Endothelial cell of umbilical vein (primary cell): ENCODE measurements at regions not wholly inside any gene's neighbourhood (a gene's known extent, or its start where the extent isn't known, plus 50 kb on each side); places are given as distances from the start of the nearest gene placed in this dataset.

Experiments
- BruUV-seq: library from RNA; stranded (reverse); fragments of 400-500 nt; replicated peaks from 2 replicates; lab custom pipeline; 2021; lab: Mats Ljungman, UMichigan
- CTCF ChIA-PET: fragments of 300-600, 350-600 bp; sonication (Branson Sonifier 250); formaldehyde crosslinking; loops from one replicate; lab custom pipeline; 2021; ENCODE audit warnings: antibody characterized with exemption, inconsistent platforms; lab: Charles Lee
- POLR2A ChIA-PET: fragments of 300-600, 350-600 bp; sonication (Branson Sonifier 250); formaldehyde crosslinking; loops from one replicate; lab custom pipeline; 2021; ENCODE audit warnings: antibody characterized with exemption, inconsistent platforms; lab: Charles Lee
- DNase-seq: peaks from one replicate; pipeline ENCODE4 v3.0.0-alpha.2; 2011; ENCODE audit warnings: low read depth, low spot score
- FAIRE-seq: peaks from 2 replicates; lab custom pipeline; 2011; peaks lifted over from hg19 to GRCh38; lab: Jason Lieb, UNC
- H2AFZ ChIP-seq: 2 replicates; pipeline ENCODE4 v1.6.0; 2012; ENCODE audit warnings: low read depth, low read length, control low read depth, inconsistent platforms
- H3K27ac ChIP-seq: 2 replicates; pipeline ENCODE4 v1.5.1; 2011; ENCODE audit warnings: low read depth, mild to moderate bottlenecking, control low read depth, low read length, moderate library complexity; ENCODE audit not compliant: insufficient read depth
- H3K27me3 ChIP-seq, 2 experiments: 2 replicates each; pipeline versions ENCODE4 v1.6.0 to v1.6.1; 2011; ENCODE audit warnings: low read length in 2 of 2, mixed read lengths in 1 of 2; ENCODE audit not compliant: control insufficient read depth in 2 of 2, insufficient read depth in 2 of 2
- H3K36me3 ChIP-seq, 2 experiments: 2 replicates in 1 of 2; 3 replicates in 1 of 2; pipeline ENCODE4 v1.5.1; 2011; ENCODE audit warnings: low read length in 2 of 2, mild to moderate bottlenecking in 1 of 2, moderate library complexity in 1 of 2; ENCODE audit not compliant: control insufficient read depth in 2 of 2, insufficient read depth in 2 of 2; ENCODE audit errors: extremely low read depth in 1 of 2
- H3K4me1 ChIP-seq: 3 replicates; pipeline ENCODE4 v1.5.1; 2011; ENCODE audit warnings: mild to moderate bottlenecking, low read length; ENCODE audit not compliant: control insufficient read depth, insufficient read depth; ENCODE audit errors: extremely low read depth
- H3K4me2 ChIP-seq: 2 replicates; pipeline ENCODE4 v1.6.1; 2011; ENCODE audit warnings: low read length, control low read depth, mixed read lengths; ENCODE audit not compliant: insufficient read depth
- H3K4me3 ChIP-seq, 3 experiments: fragments of 200-600 bp in 1 of 3; sonication (generic), shearing (Covaris generic) in 1 of 3; replicated peaks in 1 of 3; 2 replicates each; pipeline ENCODE4 v1.5.1; 2011 to 2016; ENCODE audit warnings: control low read depth in 3 of 3, low read length in 3 of 3, mild to moderate bottlenecking in 2 of 3, inconsistent platforms in 1 of 3, low read depth in 1 of 3, moderate library complexity in 1 of 3; ENCODE audit not compliant: insufficient read depth in 1 of 3
- H3K79me2 ChIP-seq: 2 replicates; pipeline ENCODE4 v1.6.0; 2012; ENCODE audit warnings: low read length, inconsistent platforms; ENCODE audit not compliant: control insufficient read depth, insufficient read depth
- H3K9ac ChIP-seq: replicated peaks from 2 replicates; pipeline ENCODE3; 2011; ENCODE audit warnings: low read length, control low read depth; ENCODE audit not compliant: insufficient read depth; ENCODE audit errors: extremely low read depth
- H3K9me1 ChIP-seq: replicated peaks from 3 replicates; pipeline ENCODE4 v1.6.0; 2011; ENCODE audit warnings: mild to moderate bottlenecking, low read length; ENCODE audit not compliant: control insufficient read depth, insufficient read depth; ENCODE audit errors: extremely low read depth
- H3K9me3 ChIP-seq: replicated peaks from 2 replicates; pipeline ENCODE4 v1.5.1; 2012; ENCODE audit warnings: low read length, inconsistent platforms; ENCODE audit not compliant: control insufficient read depth, insufficient read depth
- H4K20me1 ChIP-seq: replicated peaks from 2 replicates; pipeline ENCODE3; 2011; ENCODE audit warnings: mild to moderate bottlenecking, low read length; ENCODE audit not compliant: control insufficient read depth, insufficient read depth; ENCODE audit errors: extremely low read depth
- EZH2 ChIP-seq: IDR thresholded peaks from 2 replicates; pipeline ENCODE4 v1.6.1; 2012; ENCODE audit warnings: borderline replicate concordance, low read depth, mild to moderate bottlenecking, moderate library complexity, low read length, inconsistent platforms; ENCODE audit not compliant: severe bottlenecking
- FOS ChIP-seq: IDR thresholded peaks from 2 replicates; pipeline ENCODE4 v1.6.1; 2011; ENCODE audit warnings: mild to moderate bottlenecking, low read length, moderate library complexity, borderline replicate concordance; ENCODE audit not compliant: insufficient read depth
- GATA2 ChIP-seq: IDR thresholded peaks from 2 replicates; pipeline ENCODE4 v1.7.0; 2011; ENCODE audit warnings: low read depth, mild to moderate bottlenecking, moderate library complexity, mixed read lengths, low read length; ENCODE audit not compliant: insufficient read length, insufficient read depth
- JUN ChIP-seq: IDR thresholded peaks from 2 replicates; pipeline ENCODE4 v1.6.1; 2011; ENCODE audit warnings: borderline replicate concordance, low read depth; ENCODE audit not compliant: insufficient read length, insufficient read depth
- MYC ChIP-seq: IDR thresholded peaks from one replicate; pipeline ENCODE4 v1.6.1; 2011; ENCODE audit warnings: mild to moderate bottlenecking, low read depth, low read length
- POLR2A ChIP-seq: IDR thresholded peaks from 2 replicates; pipeline ENCODE4 v1.6.1; 2012; ENCODE audit warnings: low read depth, mild to moderate bottlenecking, control low read depth, low read length
- POLR2AphosphoS5 ChIP-seq: IDR thresholded peaks from 2 replicates; pipeline ENCODE4 v1.6.1; 2012; ENCODE audit warnings: low read depth, mild to moderate bottlenecking, control low read depth, low read length, moderate library complexity; ENCODE audit not compliant: insufficient read depth
- dilution Hi-C: fragments of 300-500 bp; cut with MboI; formaldehyde crosslinking; loops from one replicate; pipeline ENCODE4 v1.15.0; 2019; ENCODE audit warnings: low sequenced_read_pairs; ENCODE audit not compliant: extremely low pct_ligation_motif_present
- intact Hi-C: fragments of 100-400 bp; cut with micrococcal nuclease; formaldehyde crosslinking; loops from one replicate; pipeline ENCODE4 v1.10.0; 2022
- TF ChIP-seq, protein P1 (sequence below), 2 donors: IDR thresholded peaks; 1 replicate in 1 of 2; 2 replicates in 1 of 2; pipeline ENCODE4 v1.5.1; 2011; ENCODE audit warnings: low read length in 2 of 2, mild to moderate bottlenecking in 2 of 2, moderate library complexity in 2 of 2, control low read depth in 1 of 2, inconsistent platforms in 1 of 2, low read depth in 1 of 2; ENCODE audit not compliant: insufficient read depth in 1 of 2; ENCODE audit errors: extremely low read depth in 1 of 2
- TF ChIP-seq, protein P2 (sequence below): IDR thresholded peaks from 2 replicates; pipeline ENCODE4 v1.6.1; 2011; ENCODE audit not compliant: insufficient read depth, insufficient read length

DNA sequence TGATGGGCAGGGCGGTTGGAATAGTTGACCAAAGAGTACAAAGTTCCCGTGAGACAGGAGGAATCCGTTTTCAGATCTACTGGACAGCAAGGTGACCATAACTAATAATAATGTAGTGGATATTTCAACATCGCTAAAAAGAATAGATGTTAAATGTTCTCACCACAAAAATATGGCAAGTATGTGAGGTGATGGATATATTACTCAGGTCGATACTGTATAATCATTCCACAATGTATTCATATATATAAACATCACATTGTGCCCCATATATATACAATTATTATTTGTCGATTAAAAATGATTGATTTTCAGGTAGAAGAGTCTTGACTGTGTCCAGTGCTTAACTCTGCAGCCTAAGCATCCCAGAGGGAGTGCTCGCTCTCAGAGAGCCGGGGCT is 141.6 kb upstream of the TENM3 start:
- H4K20me1 ChIP-seq = no peaks in the 10 kb centered on the region
- H3K4me1 ChIP-seq = no peaks in the 10 kb centered on the region
- DNase-seq (no peak), FAIRE-seq (no peak)
- intact Hi-C loops (no loop called here), dilution Hi-C loops (no loop called here)
- H3K9me1 ChIP-seq = no peaks in the 10 kb centered on the region
- H3K9me3 ChIP-seq = peaks cover 7% of the 10 kb centered on the region
- POLR2A ChIA-PET = no interaction called here
- no peak overlapping the region for H2AFZ ChIP-seq
- BruUV-seq = no TSS peak
- no peak overlapping the region for H3K9ac ChIP-seq
- CTCF ChIA-PET = no interaction called here
- H3K4me2 ChIP-seq = no peak overlapping the region
- H3K27ac ChIP-seq = no peak overlapping the region
- H3K27me3 ChIP-seq = no peaks in the 10 kb centered on the region
- no peak overlapping the region for H3K4me3 ChIP-seq
- H3K36me3 ChIP-seq = no peaks in the 10 kb centered on the region
- no peaks in the 10 kb centered on the region for H3K79me2 ChIP-seq
- TF ChIP-seq JUN = no peak

DNA sequence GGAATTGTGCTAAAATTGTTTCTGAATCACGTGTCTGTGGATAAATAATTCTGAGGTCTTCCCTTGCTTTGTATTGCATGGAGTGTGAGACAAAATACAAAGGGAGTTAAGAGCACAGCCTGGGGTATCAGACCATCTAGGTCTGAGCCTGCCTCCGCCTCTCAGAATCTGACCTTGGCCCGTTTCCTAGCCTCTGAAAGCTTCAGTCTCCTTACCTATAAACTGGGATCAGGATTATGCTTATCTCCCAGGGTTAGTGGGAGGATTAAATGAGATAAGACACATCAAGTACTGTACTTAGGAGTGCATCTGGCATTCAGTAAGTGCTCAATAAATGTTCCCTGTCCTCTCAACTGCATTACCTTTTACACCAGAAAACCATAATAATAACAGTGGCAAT is 140.6 kb upstream of the TENM3 start:
- no TSS peak for BruUV-seq
- DNase-seq = no peak
- Histone ChIP-seq H2AFZ (no peak overlapping the region), H3K79me2 (no peaks in the 10 kb centered on the region), H3K27ac (no peak overlapping the region), H4K20me1 (no peaks in the 10 kb centered on the region), H3K4me2 (no peak overlapping the region), H3K4me1 (no peaks in the 10 kb centered on the region), H3K9me1 (no peaks in the 10 kb centered on the region), H3K4me3 (no peak overlapping the region), H3K9me3 (peaks cover 7% of the 10 kb centered on the region), H3K27me3 (no peaks in the 10 kb centered on the region), H3K36me3 (no peaks in the 10 kb centered on the region), H3K9ac (no peak overlapping the region)
- intact Hi-C loops (no loop called here), dilution Hi-C loops (no loop called here)
- POLR2A ChIA-PET = no interaction called here
- CTCF ChIA-PET = no interaction called here
- FAIRE-seq = no peak
- TF ChIP-seq, protein P1, sequence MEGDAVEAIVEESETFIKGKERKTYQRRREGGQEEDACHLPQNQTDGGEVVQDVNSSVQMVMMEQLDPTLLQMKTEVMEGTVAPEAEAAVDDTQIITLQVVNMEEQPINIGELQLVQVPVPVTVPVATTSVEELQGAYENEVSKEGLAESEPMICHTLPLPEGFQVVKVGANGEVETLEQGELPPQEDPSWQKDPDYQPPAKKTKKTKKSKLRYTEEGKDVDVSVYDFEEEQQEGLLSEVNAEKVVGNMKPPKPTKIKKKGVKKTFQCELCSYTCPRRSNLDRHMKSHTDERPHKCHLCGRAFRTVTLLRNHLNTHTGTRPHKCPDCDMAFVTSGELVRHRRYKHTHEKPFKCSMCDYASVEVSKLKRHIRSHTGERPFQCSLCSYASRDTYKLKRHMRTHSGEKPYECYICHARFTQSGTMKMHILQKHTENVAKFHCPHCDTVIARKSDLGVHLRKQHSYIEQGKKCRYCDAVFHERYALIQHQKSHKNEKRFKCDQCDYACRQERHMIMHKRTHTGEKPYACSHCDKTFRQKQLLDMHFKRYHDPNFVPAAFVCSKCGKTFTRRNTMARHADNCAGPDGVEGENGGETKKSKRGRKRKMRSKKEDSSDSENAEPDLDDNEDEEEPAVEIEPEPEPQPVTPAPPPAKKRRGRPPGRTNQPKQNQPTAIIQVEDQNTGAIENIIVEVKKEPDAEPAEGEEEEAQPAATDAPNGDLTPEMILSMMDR (IDR thresholded peaks at IDR 0.05; ENCODE audit: extremely low read depth in 1 of 2, insufficient read depth in 1 of 2, low read depth in 1 of 2, low read length in 2 of 2) = no peak
- TF ChIP-seq GATA2 (no peak), EZH2 (no peak), POLR2A (no peak), FOS (no peak), POLR2AphosphoS5 (no peak), JUN (no peak), MYC (no peak)
- TF ChIP-seq, protein P2, sequence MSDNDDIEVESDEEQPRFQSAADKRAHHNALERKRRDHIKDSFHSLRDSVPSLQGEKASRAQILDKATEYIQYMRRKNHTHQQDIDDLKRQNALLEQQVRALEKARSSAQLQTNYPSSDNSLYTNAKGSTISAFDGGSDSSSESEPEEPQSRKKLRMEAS = no peak
